ENCODE measurements at regions not wholly inside any gene's neighbourhood (a gene's known extent, or its start where the extent isn't known, plus 50 kb on each side); places are given as distances from the start of the nearest gene placed in this dataset.

DNA sequence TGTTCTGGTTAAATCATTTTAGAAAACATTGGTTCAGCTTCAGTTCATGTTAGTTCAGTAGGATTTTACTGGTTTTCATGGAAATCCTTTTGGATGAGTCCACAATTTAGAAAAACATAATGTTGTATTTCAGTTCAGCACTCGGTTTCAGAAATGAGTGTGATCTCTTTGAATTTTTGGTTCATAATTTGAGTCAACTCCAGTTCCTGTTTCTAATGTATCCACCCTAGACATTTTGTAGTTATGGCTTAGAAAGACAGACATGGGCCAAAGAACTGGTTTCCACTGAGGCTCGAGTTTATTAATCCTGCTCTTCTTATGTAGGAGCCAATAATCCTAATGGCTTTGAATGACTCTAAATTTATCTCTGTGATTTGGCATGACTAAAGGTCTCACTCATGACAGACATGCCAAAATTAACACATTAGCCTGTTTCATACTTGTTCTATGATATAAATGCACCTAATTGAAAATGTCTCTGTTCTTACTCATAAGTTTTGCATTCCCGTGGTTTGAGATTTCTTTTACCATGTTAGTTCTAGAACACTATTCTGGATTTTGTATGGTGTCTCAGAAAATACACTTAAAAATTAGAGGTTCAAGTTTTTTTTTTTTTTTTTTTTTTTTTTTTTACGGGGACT, 82.3 kb upstream of the SPRED2 start:
- DNase-seq, result no peak
- H4K91ac ChIP-seq (ENCODE audit: low read depth, low read length), result no peak overlapping the region
- H3K79me2 ChIP-seq (ENCODE audit: control insufficient read depth, insufficient read depth, low read length, poor library complexity), result no peaks in the 10 kb centered on the region

DNA sequence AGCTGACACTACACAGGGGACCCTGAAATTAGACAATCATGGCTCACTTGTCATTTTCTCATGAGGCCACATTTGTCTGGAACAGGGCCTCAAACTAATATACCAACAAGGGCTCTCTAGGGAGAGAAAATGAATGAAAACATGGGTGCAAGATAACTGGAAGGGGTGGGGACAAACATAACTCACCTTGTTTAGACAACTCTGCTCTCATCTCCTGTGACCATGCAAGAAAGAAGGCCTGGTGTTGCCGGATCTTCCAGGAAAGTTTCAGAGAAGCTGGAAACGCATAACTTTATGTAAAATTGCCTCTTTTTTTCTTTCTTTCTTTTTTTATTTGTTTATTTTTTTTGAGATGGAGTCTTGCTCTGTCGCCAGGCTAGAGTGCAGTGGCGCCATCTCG, 80.4 kb upstream of the SPRED2 start:
- no peak overlapping the region for H2BK12ac ChIP-seq (ENCODE audit: low read length)
- H3K4me2 ChIP-seq (ENCODE audit: low read length), result no peak overlapping the region
- no peak overlapping the region for H3K18ac ChIP-seq (ENCODE audit: low read length)
- no peak overlapping the region for H3K14ac ChIP-seq (ENCODE audit: low read length)
- H4K12ac ChIP-seq (ENCODE audit: low read depth, low read length), result no peak overlapping the region
- no peaks in the 10 kb centered on the region for H3K79me1 ChIP-seq (ENCODE audit: low read length)
- H3K4me1 ChIP-seq (ENCODE audit: control insufficient read depth in 1 of 2, insufficient read depth in 2 of 2, low read length in 2 of 2), result no peaks in the 10 kb centered on the region
- WGBS (ENCODE audit: extremely low coverage, insufficient coverage, insufficient read length), result no CpG with 5 or more reads among the region's 5 CpGs
- no peak overlapping the region for H3K27ac ChIP-seq (ENCODE audit: low read depth, low read length)
- H2AK5ac ChIP-seq (ENCODE audit: low read length), result no peak overlapping the region
- H3K9ac ChIP-seq (ENCODE audit: low read length), result no peak overlapping the region
- H3K27me3 ChIP-seq (ENCODE audit: insufficient read depth, low read length), result no peaks in the 10 kb centered on the region
- H2AFZ ChIP-seq (ENCODE audit: insufficient read depth, low read length, poor library complexity), result no peak overlapping the region
- H4K8ac ChIP-seq (ENCODE audit: low read depth, low read length), result no peak overlapping the region
- no peak overlapping the region for H3K4ac ChIP-seq (ENCODE audit: low read depth, low read length)
- no peak overlapping the region for H3K4me3 ChIP-seq (ENCODE audit: low read depth, low read length)
- H3K9me3 ChIP-seq (ENCODE audit: insufficient read depth, low read depth, low read length), result peaks cover 2% of the 10 kb centered on the region
- H2BK120ac ChIP-seq (ENCODE audit: insufficient read depth, low read length, poor library complexity), result no peak overlapping the region
- H3K36me3 ChIP-seq (ENCODE audit: control insufficient read depth in 1 of 2, insufficient read depth in 2 of 2, low read length in 2 of 2), result no peaks in the 10 kb centered on the region
- H4K91ac ChIP-seq (ENCODE audit: low read depth, low read length), result no peak overlapping the region
- DNase-seq, result no peak
- no peaks in the 10 kb centered on the region for H3K79me2 ChIP-seq (ENCODE audit: control insufficient read depth, insufficient read depth, low read length, poor library complexity)
- no peak overlapping the region for H2BK5ac ChIP-seq (ENCODE audit: low read depth, low read length, poor library complexity)
- H3K23ac ChIP-seq (ENCODE audit: low read length), result no peak overlapping the region

More for the DNA sequence above, 82.3 kb upstream of the SPRED2 start:
- Histone ChIP-seq H3K27me3 (ENCODE audit: insufficient read depth, low read length) (no peaks in the 10 kb centered on the region), H4K12ac (ENCODE audit: low read depth, low read length) (no peak overlapping the region), H3K18ac (ENCODE audit: low read length) (no peak overlapping the region), H3K9me3 (ENCODE audit: insufficient read depth, low read depth, low read length) (no peaks in the 10 kb centered on the region), H2AFZ (ENCODE audit: insufficient read depth, low read length, poor library complexity) (no peak overlapping the region), H3K9ac (ENCODE audit: low read length) (no peak overlapping the region), H3K4me1 (ENCODE audit: control insufficient read depth in 1 of 2, insufficient read depth in 2 of 2, low read length in 2 of 2) (no peaks in the 10 kb centered on the region), H3K36me3 (ENCODE audit: control insufficient read depth in 1 of 2, insufficient read depth in 2 of 2, low read length in 2 of 2) (no peaks in the 10 kb centered on the region), H3K4me2 (ENCODE audit: low read length) (no peak overlapping the region), H3K4me3 (ENCODE audit: low read depth, low read length) (no peak overlapping the region), H3K4ac (ENCODE audit: low read depth, low read length) (no peak overlapping the region), H4K8ac (ENCODE audit: low read depth, low read length) (no peak overlapping the region), H3K79me1 (ENCODE audit: low read length) (no peaks in the 10 kb centered on the region), H3K14ac (ENCODE audit: low read length) (no peak overlapping the region), H3K23ac (ENCODE audit: low read length) (no peak overlapping the region), H2BK5ac (ENCODE audit: low read depth, low read length, poor library complexity) (no peak overlapping the region), H2AK5ac (ENCODE audit: low read length) (no peak overlapping the region), H2BK12ac (ENCODE audit: low read length) (no peak overlapping the region), H3K27ac (ENCODE audit: low read depth, low read length) (no peak overlapping the region), H2BK120ac (ENCODE audit: insufficient read depth, low read length, poor library complexity) (no peak overlapping the region)
- no CpG with 5 or more reads among the region's 4 CpGs for WGBS (ENCODE audit: extremely low coverage, insufficient coverage, insufficient read length)

DNA sequence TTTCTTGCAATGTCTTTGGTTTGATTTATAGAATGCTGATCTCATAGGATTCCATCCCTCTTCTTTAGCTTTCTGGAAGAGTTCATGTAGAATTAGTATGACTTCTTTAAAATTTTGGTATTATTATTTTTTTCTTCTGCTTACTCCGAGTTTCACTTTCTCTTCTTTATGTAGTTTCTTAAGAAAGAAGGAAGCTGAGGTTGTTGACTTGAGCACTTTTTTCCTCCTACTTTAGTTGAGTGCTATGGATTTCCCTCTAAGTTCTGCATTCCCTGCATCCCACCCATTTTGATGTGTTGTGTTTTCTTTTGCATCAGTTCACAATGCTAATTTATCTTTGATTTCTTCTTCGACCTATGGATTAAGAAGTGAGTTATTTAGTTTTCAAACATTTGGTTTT, 78.9 kb upstream of the SPRED2 start:
- Histone ChIP-seq H3K79me1 (ENCODE audit: low read length) (no peaks in the 10 kb centered on the region), H2BK120ac (ENCODE audit: insufficient read depth, low read length, poor library complexity) (no peak overlapping the region), H3K4me1 (ENCODE audit: control insufficient read depth in 1 of 2, insufficient read depth in 2 of 2, low read length in 2 of 2) (no peaks in the 10 kb centered on the region), H3K18ac (ENCODE audit: low read length) (no peak overlapping the region), H3K4ac (ENCODE audit: low read depth, low read length) (no peak overlapping the region), H3K36me3 (ENCODE audit: control insufficient read depth in 1 of 2, insufficient read depth in 2 of 2, low read length in 2 of 2) (no peaks in the 10 kb centered on the region), H2BK12ac (ENCODE audit: low read length) (no peak overlapping the region), H2AFZ (ENCODE audit: insufficient read depth, low read length, poor library complexity) (no peak overlapping the region), H3K27me3 (ENCODE audit: insufficient read depth, low read length) (no peaks in the 10 kb centered on the region), H4K8ac (ENCODE audit: low read depth, low read length) (no peak overlapping the region), H3K4me3 (ENCODE audit: low read depth, low read length) (no peak overlapping the region), H3K27ac (ENCODE audit: low read depth, low read length) (no peak overlapping the region), H3K14ac (ENCODE audit: low read length) (no peak overlapping the region), H2BK5ac (ENCODE audit: low read depth, low read length, poor library complexity) (no peak overlapping the region), H3K4me2 (ENCODE audit: low read length) (no peak overlapping the region), H3K23ac (ENCODE audit: low read length) (no peak overlapping the region), H3K79me2 (ENCODE audit: control insufficient read depth, insufficient read depth, low read length, poor library complexity) (no peaks in the 10 kb centered on the region), H2AK5ac (ENCODE audit: low read length) (no peak overlapping the region), H3K9me3 (ENCODE audit: insufficient read depth, low read depth, low read length) (peaks cover 2% of the 10 kb centered on the region), H4K12ac (ENCODE audit: low read depth, low read length) (no peak overlapping the region), H3K9ac (ENCODE audit: low read length) (no peak overlapping the region), H4K91ac (ENCODE audit: low read depth, low read length) (no peak overlapping the region)
- no peak for DNase-seq
- WGBS (ENCODE audit: extremely low coverage, insufficient coverage, insufficient read length), result no CpG with 5 or more reads among the region's 2 CpGs

DNA sequence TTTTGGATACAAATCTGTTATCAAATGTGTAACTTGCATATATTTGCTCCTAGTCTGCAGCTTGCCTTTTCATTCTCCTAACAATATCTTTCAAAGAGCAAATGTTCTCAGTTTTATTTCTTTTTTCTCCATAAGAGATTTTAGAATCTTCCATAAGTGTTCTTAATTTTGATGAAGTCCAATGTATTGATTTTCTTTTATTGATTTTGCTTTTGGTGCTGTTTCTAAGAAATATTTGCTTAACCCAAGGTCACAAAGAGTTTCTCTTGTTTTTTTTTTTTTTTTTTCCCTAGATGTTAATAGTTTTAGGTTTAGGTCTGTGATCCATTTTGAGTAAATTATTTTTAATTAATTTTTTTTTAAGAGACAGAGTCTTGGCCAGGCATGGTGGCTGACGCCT, 75.8 kb upstream of the SPRED2 start:
- Histone ChIP-seq H3K79me1 (ENCODE audit: low read length) (no peaks in the 10 kb centered on the region), H2AFZ (ENCODE audit: insufficient read depth, low read length, poor library complexity) (no peak overlapping the region), H3K36me3 (ENCODE audit: control insufficient read depth in 1 of 2, insufficient read depth in 2 of 2, low read length in 2 of 2) (no peaks in the 10 kb centered on the region), H3K9ac (ENCODE audit: low read length) (no peak overlapping the region), H3K4me3 (ENCODE audit: low read depth, low read length) (no peak overlapping the region), H4K12ac (ENCODE audit: low read depth, low read length) (no peak overlapping the region), H2AK5ac (ENCODE audit: low read length) (no peak overlapping the region), H2BK5ac (ENCODE audit: low read depth, low read length, poor library complexity) (no peak overlapping the region), H2BK120ac (ENCODE audit: insufficient read depth, low read length, poor library complexity) (no peak overlapping the region), H3K79me2 (ENCODE audit: control insufficient read depth, insufficient read depth, low read length, poor library complexity) (no peaks in the 10 kb centered on the region), H3K23ac (ENCODE audit: low read length) (no peak overlapping the region), H3K18ac (ENCODE audit: low read length) (no peak overlapping the region), H3K9me3 (ENCODE audit: insufficient read depth, low read depth, low read length) (peaks cover 2% of the 10 kb centered on the region), H3K27ac (ENCODE audit: low read depth, low read length) (no peak overlapping the region), H2BK12ac (ENCODE audit: low read length) (no peak overlapping the region), H3K4ac (ENCODE audit: low read depth, low read length) (no peak overlapping the region), H4K8ac (ENCODE audit: low read depth, low read length) (no peak overlapping the region), H3K14ac (ENCODE audit: low read length) (no peak overlapping the region), H4K91ac (ENCODE audit: low read depth, low read length) (no peak overlapping the region), H3K4me1 (ENCODE audit: control insufficient read depth in 1 of 2, insufficient read depth in 2 of 2, low read length in 2 of 2) (no peaks in the 10 kb centered on the region), H3K4me2 (ENCODE audit: low read length) (no peak overlapping the region), H3K27me3 (ENCODE audit: insufficient read depth, low read length) (no peaks in the 10 kb centered on the region)
- no CpG with 5 or more reads among the region's 1 CpG for WGBS (ENCODE audit: extremely low coverage, insufficient coverage, insufficient read length)
- no peak for DNase-seq
